ENCODE measurements at regions not wholly inside any gene's neighbourhood (a gene's known extent, or its start where the extent isn't known, plus 50 kb on each side); places are given as distances from the start of the nearest gene placed in this dataset.
"Not testable (repeated sequence)": the region's sequence is repeated elsewhere in the genome, so short reads cannot be mapped to it uniquely, and the experiment has no call there.

- no peak for TF ChIP-seq CTCF (IDR thresholded peaks at IDR 0.05; ENCODE audit: control insufficient read depth, insufficient read depth, low read depth, low read length, missing control alignments)
- H3K4me3 ChIP-seq (ENCODE audit: control insufficient read depth, low read depth, low read length) = no peak overlapping the region
- DNase-seq (ENCODE audit: low read depth) = no peak
These were observed 77.9 kb upstream of the SATB2 start for GRCh38 chr2:199535445-199536177.

GRCh38 chr2:199533873-199534272 is 76.1 kb upstream of the SATB2 start:
- H3K4me3 ChIP-seq (ENCODE audit: control insufficient read depth, low read depth, low read length); DNase-seq (ENCODE audit: low read depth): not testable (repeated sequence)

- no peak for TF ChIP-seq CTCF (IDR thresholded peaks at IDR 0.05; ENCODE audit: control insufficient read depth, insufficient read depth, low read depth, low read length, missing control alignments)
- no peak for DNase-seq (ENCODE audit: low read depth)
- no peak overlapping the region for H3K4me3 ChIP-seq (ENCODE audit: control insufficient read depth, low read depth, low read length)
These were observed 69.3 kb upstream of the SATB2 start for GRCh38 chr2:199527071-199527470.

- DNase-seq (ENCODE audit: low read depth) = no peak
- H3K4me3 ChIP-seq (ENCODE audit: control insufficient read depth, low read depth, low read length) = no peak overlapping the region
- no peak for TF ChIP-seq CTCF (IDR thresholded peaks at IDR 0.05; ENCODE audit: control insufficient read depth, insufficient read depth, low read depth, low read length, missing control alignments)
These were observed 67.2 kb upstream of the SATB2 start for GRCh38 chr2:199524689-199525574.

- H3K4me3 ChIP-seq (ENCODE audit: control insufficient read depth, low read depth, low read length) = no peak overlapping the region
- no peak for DNase-seq (ENCODE audit: low read depth)
- no peak for TF ChIP-seq CTCF (IDR thresholded peaks at IDR 0.05; ENCODE audit: control insufficient read depth, insufficient read depth, low read depth, low read length, missing control alignments)
These were observed 51.7 kb upstream of the SATB2 start for GRCh38 chr2:199509403-199509802.
